ENCODE measurements at regions not wholly inside any gene's neighbourhood (a gene's known extent, or its start where the extent isn't known, plus 50 kb on each side); places are given as distances from the start of the nearest gene placed in this dataset.

GRCh38 chr10:6327961-6328698 lies 125.4 kb downstream of the PFKFB3 start:
- POLR2A ChIA-PET = no interaction called here
- Mint-ChIP-seq H3K9me3 (no peaks in the 10 kb centered on the region), H3K4me1 (ENCODE audit: low read depth) (no peaks in the 10 kb centered on the region), H3K27ac (no peak overlapping the region), H3K27me3 (no peaks in the 10 kb centered on the region), H3K4me3 (no peak overlapping the region), H3K36me3 (ENCODE audit: low read depth) (peaks cover 5% of the 10 kb centered on the region)
- Histone ChIP-seq H3K4me1 (ENCODE audit: insufficient read depth, low read length) (no peaks in the 10 kb centered on the region), H3K9me3 (ENCODE audit: control insufficient read depth in 1 of 2, insufficient read depth in 1 of 2, low read length in 2 of 2) (peaks cover 0 to 3% of the 10 kb centered on the region in 2 experiments), H3K27ac (ENCODE audit: low read depth in 1 of 2, low read length in 2 of 2) (no peak overlapping the region), H3K4me3 (ENCODE audit: low read length) (no peak overlapping the region), H3K36me3 (ENCODE audit: insufficient read depth, low read length) (no peaks in the 10 kb centered on the region), H3K27me3 (ENCODE audit: control insufficient read depth in 1 of 2, insufficient read depth in 2 of 2, low read length in 2 of 2) (no peaks in the 10 kb centered on the region)
- no peak for DNase-seq
- no peak for ATAC-seq (ENCODE audit: poor library complexity)
- CTCF ChIA-PET = interaction anchor here (0.6 to 0.7 kb wide), 2 partner anchors 24 to 125 kb away, joined by 3 read pairs; partner anchors contain the start of gene PFKFB3
- TF ChIP-seq, protein P1, sequence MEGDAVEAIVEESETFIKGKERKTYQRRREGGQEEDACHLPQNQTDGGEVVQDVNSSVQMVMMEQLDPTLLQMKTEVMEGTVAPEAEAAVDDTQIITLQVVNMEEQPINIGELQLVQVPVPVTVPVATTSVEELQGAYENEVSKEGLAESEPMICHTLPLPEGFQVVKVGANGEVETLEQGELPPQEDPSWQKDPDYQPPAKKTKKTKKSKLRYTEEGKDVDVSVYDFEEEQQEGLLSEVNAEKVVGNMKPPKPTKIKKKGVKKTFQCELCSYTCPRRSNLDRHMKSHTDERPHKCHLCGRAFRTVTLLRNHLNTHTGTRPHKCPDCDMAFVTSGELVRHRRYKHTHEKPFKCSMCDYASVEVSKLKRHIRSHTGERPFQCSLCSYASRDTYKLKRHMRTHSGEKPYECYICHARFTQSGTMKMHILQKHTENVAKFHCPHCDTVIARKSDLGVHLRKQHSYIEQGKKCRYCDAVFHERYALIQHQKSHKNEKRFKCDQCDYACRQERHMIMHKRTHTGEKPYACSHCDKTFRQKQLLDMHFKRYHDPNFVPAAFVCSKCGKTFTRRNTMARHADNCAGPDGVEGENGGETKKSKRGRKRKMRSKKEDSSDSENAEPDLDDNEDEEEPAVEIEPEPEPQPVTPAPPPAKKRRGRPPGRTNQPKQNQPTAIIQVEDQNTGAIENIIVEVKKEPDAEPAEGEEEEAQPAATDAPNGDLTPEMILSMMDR (IDR thresholded peaks at IDR 0.05) = no peak
- intact Hi-C loops (cut with DNase I, micrococcal nuclease) = no loop called here

- no peak overlapping the region for H3K27ac Mint-ChIP-seq
- no peaks in the 10 kb centered on the region for H3K27me3 Mint-ChIP-seq
- TF ChIP-seq, protein P1 (IDR thresholded peaks at IDR 0.05) = no peak
- peak in 2 of 14 experiments; percentile 28 to 29 for DNase-seq
- CTCF ChIA-PET = interaction anchor here (0.6 to 0.7 kb wide), 2 partner anchors 25 to 126 kb away, joined by 3 read pairs; partner anchors contain the start of gene PFKFB3
- no peak overlapping the region for H3K4me3 ChIP-seq (ENCODE audit: low read length)
- no peak overlapping the region for H3K27ac ChIP-seq (ENCODE audit: low read depth in 1 of 2, low read length in 2 of 2)
- H3K4me1 ChIP-seq (ENCODE audit: insufficient read depth, low read length) = no peaks in the 10 kb centered on the region
- H3K36me3 ChIP-seq (ENCODE audit: insufficient read depth, low read length) = no peaks in the 10 kb centered on the region
- ATAC-seq (ENCODE audit: poor library complexity) = no peak
- H3K36me3 Mint-ChIP-seq (ENCODE audit: low read depth) = peaks cover 9% of the 10 kb centered on the region
- H3K27me3 ChIP-seq (ENCODE audit: control insufficient read depth in 1 of 2, insufficient read depth in 2 of 2, low read length in 2 of 2) = no peaks in the 10 kb centered on the region
- H3K9me3 Mint-ChIP-seq = no peaks in the 10 kb centered on the region
- peaks cover 0 to 5% of the 10 kb centered on the region in 2 experiments for H3K9me3 ChIP-seq (ENCODE audit: control insufficient read depth in 1 of 2, insufficient read depth in 1 of 2, low read length in 2 of 2)
- H3K4me3 Mint-ChIP-seq = no peak overlapping the region
- intact Hi-C loops (cut with DNase I, micrococcal nuclease) = no loop called here
- H3K4me1 Mint-ChIP-seq (ENCODE audit: low read depth) = no peaks in the 10 kb centered on the region
- POLR2A ChIA-PET = interaction anchor here (0.8 kb wide), 1 partner anchor 19 kb away, joined by 3 read pairs; no protein-coding TSS in a partner anchor
Observed at GRCh38 chr10:6328699-6329423, 126.1 kb downstream of the PFKFB3 start.

DNA sequence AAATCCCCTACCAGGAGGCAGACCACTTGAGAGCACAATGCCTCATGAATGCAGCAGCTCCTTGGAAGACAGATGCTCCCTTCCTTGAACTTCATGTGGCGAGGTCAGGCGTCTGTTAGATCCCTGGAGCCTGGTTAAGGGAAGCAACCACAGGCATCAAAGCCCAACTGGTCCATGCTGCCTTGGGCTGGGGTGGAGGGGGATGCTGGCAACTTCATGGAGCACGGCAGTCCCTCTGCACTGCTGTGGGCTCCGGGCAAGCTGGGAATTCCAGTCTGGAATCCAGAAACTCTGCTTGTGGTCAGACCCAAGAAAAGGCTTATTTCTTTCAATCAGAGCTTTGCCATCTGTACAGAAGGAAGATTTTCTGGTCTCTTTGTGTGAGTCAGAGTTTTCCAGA lies 130.4 kb downstream of the PFKFB3 start:
- no peaks in the 10 kb centered on the region for H3K4me1 ChIP-seq (ENCODE audit: insufficient read depth, low read length)
- ATAC-seq (ENCODE audit: poor library complexity) (no peak), DNase-seq (no peak)
- Mint-ChIP-seq H3K4me1 (ENCODE audit: low read depth) (no peaks in the 10 kb centered on the region), H3K36me3 (ENCODE audit: low read depth) (peaks cover 9% of the 10 kb centered on the region), H3K4me3 (no peak overlapping the region), H3K27me3 (no peaks in the 10 kb centered on the region), H3K27ac (no peak overlapping the region), H3K9me3 (no peaks in the 10 kb centered on the region)
- no peak overlapping the region for H3K4me3 ChIP-seq (ENCODE audit: low read length)
- intact Hi-C loops (cut with DNase I, micrococcal nuclease) = no loop called here
- ChIA-PET POLR2A (no interaction called here), CTCF (no interaction called here)
- H3K36me3 ChIP-seq (ENCODE audit: insufficient read depth, low read length) = no peaks in the 10 kb centered on the region
- H3K27ac ChIP-seq (ENCODE audit: low read depth in 1 of 2, low read length in 2 of 2) = no peak overlapping the region
- no peaks in the 10 kb centered on the region for H3K27me3 ChIP-seq (ENCODE audit: control insufficient read depth in 1 of 2, insufficient read depth in 2 of 2, low read length in 2 of 2)
- peaks cover 0 to 5% of the 10 kb centered on the region in 2 experiments for H3K9me3 ChIP-seq (ENCODE audit: control insufficient read depth in 1 of 2, insufficient read depth in 1 of 2, low read length in 2 of 2)
- TF ChIP-seq, protein P1 (IDR thresholded peaks at IDR 0.05) = no peak
